GM12892 (cell line): ENCODE measurements at regions not wholly inside any gene's neighbourhood (a gene's known extent, or its start where the extent isn't known, plus 50 kb on each side); places are given as distances from the start of the nearest gene placed in this dataset.

ENCODE experiments used
- DNase-seq: peaks from one replicate; pipeline ENCODE4 v3.0.0; 2011; ENCODE audit not compliant: insufficient read length
- FAIRE-seq: peaks from 2 replicates; lab custom pipeline; 2011; peaks lifted over from hg19 to GRCh38; lab: Jason Lieb, UNC
- POLR2A ChIP-seq: IDR thresholded peaks from 2 replicates; pipeline ENCODE4 v1.6.1; 2011; ENCODE audit warnings: low read depth, low read length, control low read depth
- POLR2AphosphoS5 ChIP-seq: IDR thresholded peaks from 2 replicates; pipeline ENCODE4 v1.6.1; 2011; ENCODE audit warnings: low read depth, low read length, control low read depth
- TAF1 ChIP-seq: IDR thresholded peaks from 2 replicates; pipeline ENCODE4 v1.6.1; 2011; ENCODE audit warnings: low read depth, mild to moderate bottlenecking, control low read depth, low read length, borderline replicate concordance

GRCh38 chr10:128870830-128871597 lies 596.0 kb upstream of the MGMT start:
- DNase-seq (no peak), FAIRE-seq (no peak)
- TF ChIP-seq TAF1 (no peak), POLR2A (no peak), POLR2AphosphoS5 (no peak)

- FAIRE-seq, result no peak
- no peak for DNase-seq
- no peak for TF ChIP-seq TAF1
- no peak for TF ChIP-seq POLR2A
- no peak for TF ChIP-seq POLR2AphosphoS5
Measured at GRCh38 chr10:128871671-128872231, 595.3 kb upstream of the MGMT start.

GRCh38 chr10:128873411-128874054 lies 593.5 kb upstream of the MGMT start:
- DNase-seq, result no peak

GRCh38 chr10:128874331-128874730 lies 592.7 kb upstream of the MGMT start:
- no peak for TF ChIP-seq POLR2A
- TF ChIP-seq TAF1, result no peak
- no peak for TF ChIP-seq POLR2AphosphoS5
- DNase-seq (no peak), FAIRE-seq (no peak)

More at GRCh38 chr10:128873411-128874054, 593.5 kb upstream of the MGMT start:
- FAIRE-seq, result no peak
- TF ChIP-seq POLR2AphosphoS5 (no peak), POLR2A (no peak), TAF1 (no peak)

GRCh38 chr10:128875030-128875744 lies 591.9 kb upstream of the MGMT start:
- no peak for TF ChIP-seq TAF1
- TF ChIP-seq POLR2A, result no peak
- no peak for TF ChIP-seq POLR2AphosphoS5
- FAIRE-seq (no peak), DNase-seq (no peak)

GRCh38 chr10:128875956-128876736 lies 590.9 kb upstream of the MGMT start:
- DNase-seq, result no peak
- TF ChIP-seq POLR2A, result no peak
- no peak for TF ChIP-seq TAF1
- TF ChIP-seq POLR2AphosphoS5, result no peak
- no peak for FAIRE-seq

- no peak for TF ChIP-seq POLR2A
- no peak for TF ChIP-seq TAF1
Measured at GRCh38 chr10:128877141-128877540, 589.9 kb upstream of the MGMT start.

GRCh38 chr10:128877936-128878335 lies 589.1 kb upstream of the MGMT start:
- DNase-seq, result no peak
- TF ChIP-seq POLR2AphosphoS5 (no peak), TAF1 (no peak), POLR2A (no peak)
- no peak for FAIRE-seq

More at GRCh38 chr10:128877141-128877540, 589.9 kb upstream of the MGMT start:
- FAIRE-seq, result no peak
- no peak for DNase-seq

- no peak for DNase-seq
- no peak for FAIRE-seq
- TF ChIP-seq TAF1 (no peak), POLR2AphosphoS5 (no peak), POLR2A (no peak)
Measured at GRCh38 chr10:128879030-128879429, 588.0 kb upstream of the MGMT start.

- DNase-seq (no peak), FAIRE-seq (no peak)
- TF ChIP-seq TAF1 (no peak), POLR2A (no peak), POLR2AphosphoS5 (no peak)
Measured at GRCh38 chr10:128879441-128880140, 587.5 kb upstream of the MGMT start.
